ENCODE measurements at regions not wholly inside any gene's neighbourhood (a gene's known extent, or its start where the extent isn't known, plus 50 kb on each side); places are given as distances from the start of the nearest gene placed in this dataset.

DNA sequence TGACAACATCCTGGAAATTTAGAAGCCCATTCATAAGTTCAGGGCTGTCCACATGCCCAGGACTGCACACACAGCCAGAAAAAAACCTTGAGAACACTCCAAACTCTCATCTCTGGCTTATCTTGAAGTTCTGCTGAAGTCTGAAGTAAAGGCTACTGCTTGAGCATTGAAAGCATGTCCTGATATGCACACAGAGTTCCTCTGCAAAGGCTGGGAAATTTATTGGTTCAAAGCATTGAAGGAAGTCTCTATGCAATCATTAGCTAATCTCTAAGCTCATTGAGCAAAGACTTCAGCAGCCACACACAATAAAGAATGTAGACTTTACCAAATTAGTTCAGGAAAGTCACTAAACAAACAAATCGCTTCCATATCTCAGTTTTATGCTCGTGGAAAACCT is 162.0 kb upstream of the STT3B start:
- H4K8ac ChIP-seq (ENCODE audit: low read depth in 2 of 2, low read length in 2 of 2), result no peak overlapping the region
- no peak overlapping the region for H2BK15ac ChIP-seq (ENCODE audit: low read depth, low read length)
- no peak overlapping the region for H2BK5ac ChIP-seq (ENCODE audit: low read depth, low read length, poor library complexity, severe bottlenecking)
- H3K9ac ChIP-seq (ENCODE audit: low read depth, low read length), result no peak overlapping the region
- no peak overlapping the region for H3K4me2 ChIP-seq (ENCODE audit: low read depth, low read length)
- no peak overlapping the region for H4K5ac ChIP-seq (ENCODE audit: low read depth, low read length)
- H2BK120ac ChIP-seq (ENCODE audit: low read depth, low read length), result no peak overlapping the region
- H2AFZ ChIP-seq (replicated peaks; ENCODE audit: low read length, poor library complexity), result no peak overlapping the region
- DNase-seq, result no peak
- no peak overlapping the region for H3K56ac ChIP-seq (ENCODE audit: extremely low read depth, insufficient read depth, low read length)
- H4K20me1 ChIP-seq (ENCODE audit: insufficient read depth, low read length), result no peaks in the 10 kb centered on the region
- H3K27ac ChIP-seq (ENCODE audit: insufficient read depth, low read length), result no peak overlapping the region
- no peak overlapping the region for H3K4ac ChIP-seq (ENCODE audit: low read depth, low read length)
- no peaks in the 10 kb centered on the region for H3K9me3 ChIP-seq (ENCODE audit: control insufficient read depth, insufficient read depth, low read length)
- H3K18ac ChIP-seq (ENCODE audit: low read depth, low read length), result no peak overlapping the region
- no peaks in the 10 kb centered on the region; the same call in 1 of the 2 replicates for H3K4me1 ChIP-seq (ENCODE audit: control insufficient read depth, insufficient read depth, low read length)
- no peak for TF ChIP-seq BHLHE40 (IDR thresholded peaks at IDR 0.05; ENCODE audit: low read depth, low read length)
- no peak for TF ChIP-seq MAFK (IDR thresholded peaks at IDR 0.05; ENCODE audit: low read depth, low read length)
- TF ChIP-seq RFX5 (IDR thresholded peaks at IDR 0.05; ENCODE audit: low read depth, low read length), result no peak
- no peak for TF ChIP-seq FOS (IDR thresholded peaks at IDR 0.05; ENCODE audit: low read depth, low read length)
- TF ChIP-seq POLR2A (IDR thresholded peaks at IDR 0.05; ENCODE audit: low read depth, low read length), result no peak
- TF ChIP-seq MAZ (IDR thresholded peaks at IDR 0.05; ENCODE audit: borderline replicate concordance, low read depth, low read length), result no peak
- no peak for TF ChIP-seq NFE2L2 (IDR thresholded peaks at IDR 0.05; ENCODE audit: low read depth, low read length)
- TF ChIP-seq MXI1 (IDR thresholded peaks at IDR 0.05; ENCODE audit: borderline replicate concordance, low read depth, low read length), result no peak
- no peak for TF ChIP-seq RAD21 (IDR thresholded peaks at IDR 0.05; ENCODE audit: low read length)
- TF ChIP-seq, protein P1, sequence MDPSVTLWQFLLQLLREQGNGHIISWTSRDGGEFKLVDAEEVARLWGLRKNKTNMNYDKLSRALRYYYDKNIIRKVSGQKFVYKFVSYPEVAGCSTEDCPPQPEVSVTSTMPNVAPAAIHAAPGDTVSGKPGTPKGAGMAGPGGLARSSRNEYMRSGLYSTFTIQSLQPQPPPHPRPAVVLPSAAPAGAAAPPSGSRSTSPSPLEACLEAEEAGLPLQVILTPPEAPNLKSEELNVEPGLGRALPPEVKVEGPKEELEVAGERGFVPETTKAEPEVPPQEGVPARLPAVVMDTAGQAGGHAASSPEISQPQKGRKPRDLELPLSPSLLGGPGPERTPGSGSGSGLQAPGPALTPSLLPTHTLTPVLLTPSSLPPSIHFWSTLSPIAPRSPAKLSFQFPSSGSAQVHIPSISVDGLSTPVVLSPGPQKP (IDR thresholded peaks at IDR 0.05; ENCODE audit: borderline replicate concordance, low read depth, low read length), result no peak
- TF ChIP-seq RCOR1 (IDR thresholded peaks at IDR 0.05; ENCODE audit: insufficient replicate concordance, low read length), result no peak
- no peak for TF ChIP-seq CEBPB (IDR thresholded peaks at IDR 0.05; ENCODE audit: low read depth, low read length)
- no peak for TF ChIP-seq SMC3 (IDR thresholded peaks at IDR 0.05; ENCODE audit: low read depth, low read length)
- TF ChIP-seq, protein P2, sequence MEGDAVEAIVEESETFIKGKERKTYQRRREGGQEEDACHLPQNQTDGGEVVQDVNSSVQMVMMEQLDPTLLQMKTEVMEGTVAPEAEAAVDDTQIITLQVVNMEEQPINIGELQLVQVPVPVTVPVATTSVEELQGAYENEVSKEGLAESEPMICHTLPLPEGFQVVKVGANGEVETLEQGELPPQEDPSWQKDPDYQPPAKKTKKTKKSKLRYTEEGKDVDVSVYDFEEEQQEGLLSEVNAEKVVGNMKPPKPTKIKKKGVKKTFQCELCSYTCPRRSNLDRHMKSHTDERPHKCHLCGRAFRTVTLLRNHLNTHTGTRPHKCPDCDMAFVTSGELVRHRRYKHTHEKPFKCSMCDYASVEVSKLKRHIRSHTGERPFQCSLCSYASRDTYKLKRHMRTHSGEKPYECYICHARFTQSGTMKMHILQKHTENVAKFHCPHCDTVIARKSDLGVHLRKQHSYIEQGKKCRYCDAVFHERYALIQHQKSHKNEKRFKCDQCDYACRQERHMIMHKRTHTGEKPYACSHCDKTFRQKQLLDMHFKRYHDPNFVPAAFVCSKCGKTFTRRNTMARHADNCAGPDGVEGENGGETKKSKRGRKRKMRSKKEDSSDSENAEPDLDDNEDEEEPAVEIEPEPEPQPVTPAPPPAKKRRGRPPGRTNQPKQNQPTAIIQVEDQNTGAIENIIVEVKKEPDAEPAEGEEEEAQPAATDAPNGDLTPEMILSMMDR (conservative IDR thresholded peaks at IDR 0.05; ENCODE audit: low read depth, low read length), result no peak
- BruUV-seq (replicated peaks), result no TSS peak
- no peak overlapping the region for H3K14ac ChIP-seq (replicated peaks; ENCODE audit: low read depth, low read length)
- no peak overlapping the region for H2AK9ac ChIP-seq (replicated peaks; ENCODE audit: low read depth, low read length, poor library complexity)
- in situ Hi-C loops (cut with MboI; ENCODE audit: low sequenced_read_pairs) (no loop called here), dilution Hi-C loops (cut with HindIII; ENCODE audit: low sequenced_read_pairs, unreplicated experiment) (no loop called here), intact Hi-C loops (cut with micrococcal nuclease) (no loop called here)
- no peak overlapping the region for H3K23ac ChIP-seq (ENCODE audit: low read depth, low read length)
- no peak overlapping the region for H3K4me3 ChIP-seq (ENCODE audit: insufficient read depth, low read depth, low read length)
- no peak overlapping the region for H2AK5ac ChIP-seq (ENCODE audit: low read depth, low read length)
- H3K36me3 ChIP-seq (ENCODE audit: control insufficient read depth, insufficient read depth, low read length), result no peaks in the 10 kb centered on the region
- CTCF ChIA-PET, result no interaction called here
- no peaks in the 10 kb centered on the region for H3K27me3 ChIP-seq (ENCODE audit: control insufficient read depth, insufficient read depth, low read length)
- no CpG with 5 or more reads among the region's 2 CpGs for WGBS, 2 experiments (ENCODE audit: extremely low coverage in 2 of 2, insufficient read length in 1 of 2)
- H2BK20ac ChIP-seq (ENCODE audit: low read depth, low read length), result no peak overlapping the region
- no peaks in the 10 kb centered on the region for H3K79me1 ChIP-seq (ENCODE audit: low read depth in 1 of 2, low read length in 2 of 2)
- H3K9me1 ChIP-seq (ENCODE audit: insufficient read depth, low read length), result no peaks in the 10 kb centered on the region
- no peak overlapping the region for H4K91ac ChIP-seq (ENCODE audit: insufficient read depth, low read depth, low read length)
- POLR2A ChIA-PET (ENCODE audit: unreplicated experiment), result no interaction called here
- no peak for ATAC-seq (ENCODE audit: low read depth)

All from IMR-90 (cell line).